Adipocyte (in vitro differentiated cells): ENCODE measurements at regions not wholly inside any gene's neighbourhood (a gene's known extent, or its start where the extent isn't known, plus 50 kb on each side); places are given as distances from the start of the nearest gene placed in this dataset.

ENCODE experiments used
- DNase-seq: peaks from one replicate; pipeline ENCODE4 v3.0.0-alpha.2; 2015; ENCODE audit warnings: low read depth
- H3K27me3 ChIP-seq: replicated peaks from 2 replicates; pipeline ENCODE4 v1.7.0; 2013; ENCODE audit warnings: mild to moderate bottlenecking, low read length, moderate library complexity; ENCODE audit not compliant: control insufficient read depth, insufficient read depth
- H3K36me3 ChIP-seq: 2 replicates; pipeline ENCODE4 v1.7.0; 2013; ENCODE audit warnings: low read length, mild to moderate bottlenecking, moderate library complexity; ENCODE audit not compliant: control insufficient read depth, insufficient read depth, severe bottlenecking
- H3K4me1 ChIP-seq: 2 replicates; pipeline ENCODE4 v1.7.0; 2013; ENCODE audit warnings: mild to moderate bottlenecking, low read length, moderate library complexity; ENCODE audit not compliant: control insufficient read depth, insufficient read depth
- H3K4me3 ChIP-seq: 2 replicates; pipeline ENCODE4 v1.7.0; 2013; ENCODE audit warnings: mild to moderate bottlenecking, low read length, moderate library complexity
- H3K9ac ChIP-seq: 2 replicates; pipeline ENCODE4 v1.7.0; 2013; ENCODE audit warnings: mild to moderate bottlenecking, low read length, moderate library complexity
- H3K9me3 ChIP-seq: 2 replicates; pipeline ENCODE4 v1.7.0; 2013; ENCODE audit warnings: mild to moderate bottlenecking, low read length, moderate library complexity; ENCODE audit not compliant: control insufficient read depth

DNA sequence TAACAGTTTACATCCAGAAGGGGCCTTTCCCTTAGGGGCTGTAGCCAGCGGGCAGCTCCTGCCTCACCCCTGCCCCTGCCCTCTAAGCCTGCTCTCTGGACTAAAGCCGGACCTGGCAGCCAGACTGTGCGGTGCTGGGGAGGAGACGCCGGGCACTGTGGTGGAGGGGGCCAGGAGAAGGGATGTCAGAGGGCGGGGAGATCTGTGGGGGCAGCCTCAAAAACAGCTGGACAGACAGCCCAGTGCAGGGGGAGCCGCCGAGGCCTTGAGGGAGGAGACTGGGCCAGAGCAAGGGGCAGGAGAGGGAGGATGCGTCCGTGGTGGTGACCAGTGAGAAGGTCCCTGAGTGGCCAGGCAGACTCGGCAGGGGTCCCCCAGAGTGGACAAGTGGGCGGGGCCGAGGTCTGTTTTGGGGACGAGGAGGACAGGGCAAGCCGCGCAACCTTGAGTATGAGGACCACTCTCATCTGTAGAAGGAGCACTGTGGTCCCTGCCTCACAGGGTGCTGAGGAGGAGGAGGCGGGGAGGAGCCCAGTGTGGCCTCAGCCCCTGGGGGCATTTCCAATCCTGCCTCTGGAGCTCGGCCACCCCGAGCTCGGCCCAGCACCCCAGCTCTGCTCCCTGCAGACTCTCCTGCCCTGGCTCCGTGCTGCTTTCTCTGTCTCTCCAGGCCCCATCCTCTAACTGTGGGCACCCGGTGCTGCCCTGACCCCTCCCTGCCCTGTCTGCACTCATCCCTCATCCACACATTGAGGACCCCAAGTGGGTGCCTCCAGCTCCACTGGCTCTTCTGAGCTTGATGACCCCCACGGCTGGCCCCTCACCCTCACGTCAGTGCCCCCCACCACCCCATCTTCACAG, 59.2 kb upstream of the NKX1-1 start:
- DNase-seq = no peak
- H3K9ac ChIP-seq = no peak overlapping the region

DNA sequence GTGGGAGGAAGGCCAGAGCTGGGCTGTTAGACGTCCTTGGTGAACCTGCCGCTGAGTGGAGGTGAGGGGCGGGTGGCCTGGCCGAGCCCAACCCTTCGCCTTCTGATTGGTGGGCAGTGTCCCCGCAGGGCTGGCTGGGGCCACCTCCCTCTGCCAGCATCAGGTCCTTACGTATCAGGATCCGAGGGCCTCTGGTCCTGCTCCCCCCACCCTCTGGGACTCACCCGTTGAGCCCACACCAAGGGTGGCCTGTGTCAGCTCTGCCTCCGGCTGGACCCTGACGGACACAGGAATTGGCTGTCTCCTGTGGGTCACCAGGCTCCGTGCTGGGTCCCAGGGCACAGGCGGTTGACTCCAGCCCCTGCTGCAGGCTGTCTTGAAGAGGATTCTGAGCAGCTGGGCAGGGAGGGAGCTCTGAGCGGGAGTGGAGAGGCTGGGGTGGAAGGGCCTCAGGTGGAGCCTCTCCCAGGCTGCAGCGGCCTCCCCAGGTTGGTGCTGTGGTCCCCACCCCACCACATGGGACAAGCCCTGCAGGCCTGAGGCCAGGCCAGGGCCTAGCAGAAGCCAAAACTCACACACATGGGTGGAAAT, 58.4 kb upstream of the NKX1-1 start:
- Histone ChIP-seq H3K4me3 (no peak overlapping the region), H3K9ac (no peak overlapping the region), H3K4me1 (no peaks in the 10 kb centered on the region), H3K36me3 (no peaks in the 10 kb centered on the region), H3K27me3 (peaks cover 53% of the 10 kb centered on the region), H3K9me3 (peaks cover 9% of the 10 kb centered on the region)
- no peak for DNase-seq

More for the DNA sequence above, 59.2 kb upstream of the NKX1-1 start:
- Histone ChIP-seq H3K27me3 (peaks cover 48% of the 10 kb centered on the region), H3K9me3 (peaks cover 9% of the 10 kb centered on the region), H3K4me3 (no peak overlapping the region), H3K36me3 (no peaks in the 10 kb centered on the region), H3K4me1 (no peaks in the 10 kb centered on the region)

DNA sequence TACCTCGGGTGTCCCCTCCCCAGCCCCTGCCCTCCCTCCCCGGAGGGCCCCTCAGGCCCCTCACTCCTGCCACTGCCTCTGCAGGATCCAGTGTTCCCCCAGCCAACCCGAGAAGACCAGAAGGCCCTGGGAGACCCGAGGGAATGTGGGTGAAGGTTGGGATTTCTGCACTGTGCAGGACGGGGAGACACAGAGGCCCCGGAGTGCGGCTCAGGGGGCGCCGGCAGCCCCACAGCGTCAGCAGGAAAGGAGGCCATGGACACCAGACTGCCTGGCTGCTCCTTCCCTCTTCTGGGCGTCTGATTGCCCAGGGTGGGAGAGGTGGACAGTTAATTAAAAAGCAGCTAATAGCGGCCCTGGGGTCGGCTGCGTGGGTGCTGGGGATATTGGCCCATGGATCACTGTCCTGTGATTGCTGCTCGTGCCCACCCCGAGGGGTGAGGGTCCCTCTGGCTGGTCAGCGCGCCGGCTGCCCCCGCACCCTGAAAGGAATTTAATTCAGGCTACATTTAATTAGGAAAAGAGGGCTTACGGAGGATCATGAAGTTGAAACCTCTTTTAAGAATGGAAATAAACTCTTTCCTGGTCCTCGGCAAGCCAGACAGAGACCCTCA, 57.8 kb upstream of the NKX1-1 start:
- no peak overlapping the region for H3K9ac ChIP-seq
- H3K4me3 ChIP-seq = no peak overlapping the region
- H3K9me3 ChIP-seq = peaks cover 9% of the 10 kb centered on the region
- no peak for DNase-seq
- H3K36me3 ChIP-seq = no peaks in the 10 kb centered on the region
- H3K27me3 ChIP-seq = peaks cover 59% of the 10 kb centered on the region
- no peaks in the 10 kb centered on the region for H3K4me1 ChIP-seq

DNA sequence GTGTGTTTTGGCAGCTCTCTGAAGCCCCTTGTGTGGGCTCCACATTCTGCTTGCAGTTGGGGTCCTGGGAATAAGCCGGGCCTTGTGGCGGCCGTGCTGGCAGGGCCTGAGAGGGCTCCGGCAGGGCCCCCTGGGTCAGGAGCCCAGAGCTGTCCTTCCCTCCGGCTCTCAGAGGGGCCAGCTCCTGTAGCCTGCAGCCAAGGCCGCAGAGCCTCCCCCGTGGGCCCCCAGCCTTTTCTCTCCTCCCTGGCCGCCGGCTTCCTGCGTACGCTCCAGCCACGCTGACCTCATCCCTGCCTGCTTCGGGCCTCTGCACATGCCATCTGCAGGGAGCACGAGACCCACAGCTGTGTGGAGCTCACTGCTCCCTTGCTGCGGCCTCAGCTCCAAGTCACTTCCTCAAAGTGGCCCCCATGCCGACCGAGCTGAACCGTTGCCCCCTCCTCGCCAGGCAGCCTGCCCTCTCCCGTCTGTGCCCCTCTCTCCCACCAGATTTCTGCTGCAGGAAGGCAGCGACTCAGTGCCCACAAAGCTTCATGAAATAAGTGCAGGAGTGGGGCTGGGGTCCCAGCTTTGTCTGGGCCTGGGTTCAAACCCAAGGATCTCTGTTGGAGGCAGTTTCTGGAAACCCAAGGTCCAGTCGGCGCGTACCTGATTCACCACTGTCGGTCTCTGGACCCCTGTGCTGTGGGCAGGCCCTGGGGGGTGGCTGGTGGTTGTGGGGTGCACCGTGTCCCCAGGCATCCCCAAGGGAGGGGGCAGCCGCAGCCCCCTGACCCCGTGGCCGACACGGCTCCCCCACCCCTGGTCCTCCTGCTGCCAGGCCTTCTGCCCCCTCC, 57.1 kb upstream of the NKX1-1 start:
- H3K4me1 ChIP-seq = no peaks in the 10 kb centered on the region
- H3K9me3 ChIP-seq = peaks cover 5% of the 10 kb centered on the region
- H3K4me3 ChIP-seq = no peak overlapping the region
- peaks cover 66% of the 10 kb centered on the region for H3K27me3 ChIP-seq
- DNase-seq = peak; percentile 77
- H3K36me3 ChIP-seq = no peaks in the 10 kb centered on the region
- H3K9ac ChIP-seq = no peak overlapping the region

DNA sequence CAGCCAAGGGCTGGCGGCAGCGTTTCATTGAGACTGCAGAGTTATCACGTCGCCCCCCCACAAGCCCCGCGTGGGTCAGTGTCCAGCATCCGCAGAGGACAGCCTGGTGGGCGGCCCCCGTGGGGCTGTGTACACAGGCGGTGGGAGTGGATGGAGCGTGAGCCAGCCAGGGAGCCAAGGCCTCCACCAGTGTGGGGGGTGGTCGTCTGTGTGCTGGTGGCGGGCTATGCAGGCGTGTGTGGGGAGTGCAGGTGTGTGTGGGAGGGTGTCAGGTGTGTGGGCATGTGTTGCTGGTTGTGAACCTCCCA, 56.5 kb upstream of the NKX1-1 start:
- Histone ChIP-seq H3K9ac (no peak overlapping the region), H3K4me1 (no peaks in the 10 kb centered on the region), H3K36me3 (no peaks in the 10 kb centered on the region), H3K4me3 (no peak overlapping the region), H3K27me3 (peaks cover 70% of the 10 kb centered on the region), H3K9me3 (peaks cover 7% of the 10 kb centered on the region)
- DNase-seq = no peak

DNA sequence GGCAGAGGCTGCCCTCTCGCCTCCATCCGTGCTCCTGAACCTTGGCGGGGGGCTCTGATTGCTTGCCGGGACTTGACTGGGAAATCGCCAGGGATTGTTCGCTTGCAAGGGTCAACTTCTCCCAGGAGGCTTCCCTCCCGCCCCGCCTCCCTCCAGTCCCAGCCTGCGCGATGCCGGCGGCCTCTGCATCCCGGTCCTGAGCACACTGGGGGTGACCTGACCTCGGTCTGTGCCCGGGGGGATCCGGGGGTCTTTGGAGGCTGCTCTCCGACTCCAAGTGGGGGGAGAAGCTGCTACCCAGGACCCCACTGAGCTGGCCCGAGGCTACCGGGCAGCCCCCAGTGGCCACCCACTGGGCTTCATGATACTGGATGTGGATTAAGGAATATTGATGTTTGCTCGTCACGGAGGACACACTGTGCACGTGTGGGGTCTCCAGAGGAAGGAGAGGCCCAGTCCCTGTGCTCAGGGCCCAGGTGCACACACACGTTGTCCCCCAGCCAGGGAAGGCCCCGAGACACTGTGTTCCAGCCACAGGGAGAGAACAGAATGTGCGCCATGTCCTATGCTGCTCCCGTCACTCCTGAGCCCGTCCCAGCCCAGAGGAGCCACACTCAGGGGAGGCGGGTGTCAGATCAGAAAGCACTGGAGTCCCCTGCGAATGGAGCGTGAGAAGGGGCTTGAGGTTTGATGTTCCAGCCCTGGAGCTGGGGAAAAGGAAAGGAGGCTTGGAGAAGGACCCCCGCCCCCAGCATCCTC, 55.9 kb upstream of the NKX1-1 start:
- H3K36me3 ChIP-seq = no peaks in the 10 kb centered on the region
- peaks cover 76% of the 10 kb centered on the region for H3K27me3 ChIP-seq
- no peak overlapping the region for H3K4me3 ChIP-seq
- no peaks in the 10 kb centered on the region for H3K4me1 ChIP-seq
- H3K9ac ChIP-seq = no peak overlapping the region
- DNase-seq = no peak
- peaks cover 7% of the 10 kb centered on the region for H3K9me3 ChIP-seq

DNA sequence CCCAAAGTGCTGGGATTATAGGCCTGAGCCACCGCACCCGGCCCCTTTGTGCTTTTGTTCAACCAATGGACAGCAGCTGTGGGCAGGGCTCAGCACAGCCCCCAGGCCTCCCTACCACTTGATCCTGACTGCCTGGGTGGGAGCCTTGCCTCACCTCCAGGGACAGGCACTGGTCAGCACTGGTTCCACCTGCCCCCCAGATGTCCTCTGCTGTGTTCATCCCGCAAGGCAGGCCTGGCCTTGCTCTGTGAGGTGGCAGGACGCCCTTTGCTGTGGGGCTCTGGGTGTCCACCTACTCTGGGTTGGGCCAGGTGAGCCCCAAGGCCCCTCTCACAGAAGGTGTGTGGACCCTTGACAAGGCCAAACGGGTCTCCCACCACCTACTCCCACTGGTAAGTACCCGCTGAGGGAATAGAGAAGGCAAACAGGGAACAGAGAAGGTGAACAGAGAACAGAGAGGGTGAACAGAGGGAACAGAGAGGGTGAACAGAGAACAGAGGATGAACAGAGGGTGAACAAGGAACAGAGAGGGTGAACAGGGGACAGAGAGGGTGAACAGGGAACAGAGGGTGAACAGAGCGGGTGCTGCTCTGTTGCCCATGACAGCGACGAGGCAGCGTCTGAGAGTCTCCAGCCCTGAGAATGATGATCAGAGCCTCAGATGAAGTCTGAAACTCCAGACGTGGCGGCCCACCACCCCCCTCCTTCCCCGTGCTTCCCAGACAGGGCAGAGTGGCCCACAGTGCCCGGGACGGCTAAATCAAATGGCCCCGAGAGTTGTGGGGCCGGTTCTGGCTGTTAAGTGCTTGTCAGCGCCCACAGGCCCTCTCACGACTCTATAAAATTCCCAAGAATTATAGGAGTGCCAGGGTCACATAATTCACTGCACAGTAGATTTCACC, 55.0 kb upstream of the NKX1-1 start:
- no peaks in the 10 kb centered on the region for H3K4me1 ChIP-seq
- no peaks in the 10 kb centered on the region for H3K36me3 ChIP-seq
- no peak for DNase-seq
- H3K27me3 ChIP-seq = peaks cover 78% of the 10 kb centered on the region
- no peak overlapping the region for H3K4me3 ChIP-seq
- H3K9ac ChIP-seq = no peak overlapping the region
- peaks cover 7% of the 10 kb centered on the region for H3K9me3 ChIP-seq

DNA sequence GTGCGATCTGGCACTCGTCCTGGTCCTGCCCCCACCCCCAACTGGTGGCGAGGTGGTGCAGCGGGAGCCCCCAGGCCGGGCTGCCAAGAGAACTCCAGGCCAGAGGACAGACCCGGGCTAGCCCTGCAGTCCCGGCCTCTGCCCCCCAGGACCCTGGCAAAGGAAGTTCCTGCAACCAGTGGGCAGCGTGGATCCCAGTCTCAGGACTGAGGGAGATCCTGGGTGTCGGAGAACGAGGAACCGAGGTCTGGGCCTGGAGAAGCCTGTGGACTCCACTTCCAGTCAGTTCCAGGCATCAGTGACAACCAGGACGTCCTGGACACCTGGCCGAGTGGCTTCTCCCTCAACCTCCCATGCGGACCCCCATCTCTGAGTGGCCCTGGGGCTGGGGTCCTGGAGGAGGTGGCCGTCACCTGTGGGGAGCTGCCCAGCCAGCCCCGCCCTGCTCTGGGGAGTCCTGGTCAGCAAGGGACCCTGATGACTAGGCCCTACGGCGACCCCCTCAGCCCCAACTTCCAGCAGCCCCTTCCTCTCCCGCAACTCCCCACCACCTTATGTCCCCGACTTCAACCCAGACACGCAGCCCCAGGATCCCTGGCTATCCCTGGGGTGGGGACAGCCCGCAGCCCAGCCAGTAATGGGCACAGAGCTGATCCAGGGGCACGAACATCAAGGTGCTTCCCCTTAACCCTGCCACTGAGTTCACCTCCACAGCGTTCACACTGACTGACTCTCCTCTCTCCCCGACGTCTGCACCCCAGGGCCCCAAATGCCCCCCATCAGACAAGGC, 53.7 kb upstream of the NKX1-1 start:
- Histone ChIP-seq H3K9ac (no peak overlapping the region), H3K4me3 (no peak overlapping the region), H3K9me3 (peaks cover 12% of the 10 kb centered on the region), H3K36me3 (no peaks in the 10 kb centered on the region), H3K27me3 (peaks cover 68% of the 10 kb centered on the region), H3K4me1 (no peaks in the 10 kb centered on the region)
- no peak for DNase-seq

DNA sequence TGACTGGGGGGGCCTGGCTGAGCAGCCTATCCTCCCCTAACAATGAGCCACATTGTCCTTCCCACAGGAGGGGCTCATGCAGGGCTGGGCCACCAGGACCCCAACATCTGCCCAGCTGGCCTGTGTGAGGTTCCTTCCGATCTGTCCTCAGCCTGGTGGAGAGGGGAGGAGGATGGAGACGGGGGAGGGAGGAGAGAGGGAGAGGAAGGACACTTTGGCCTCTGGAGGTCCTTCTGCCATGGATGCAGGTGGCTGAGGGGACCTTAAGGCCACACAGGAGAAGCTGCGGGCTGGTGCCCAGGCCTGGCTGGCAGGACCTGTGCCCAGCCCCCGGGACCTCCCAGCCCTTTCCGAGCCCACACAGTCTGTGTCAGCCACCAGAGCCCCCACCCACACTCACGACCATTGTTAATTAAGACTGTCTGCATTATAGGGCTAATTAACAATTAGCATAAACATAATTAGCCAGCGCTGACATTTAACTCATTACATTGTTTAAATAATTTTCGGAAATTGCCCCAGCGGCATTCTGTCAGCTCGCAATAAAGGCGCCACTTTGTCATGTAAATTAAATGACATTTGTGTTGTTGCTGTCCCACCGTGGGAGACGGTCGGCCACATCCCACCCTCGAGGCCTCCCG, 53.0 kb upstream of the NKX1-1 start:
- Histone ChIP-seq H3K4me3 (no peak overlapping the region), H3K9me3 (peaks cover 12% of the 10 kb centered on the region), H3K36me3 (no peaks in the 10 kb centered on the region), H3K27me3 (peaks cover 61% of the 10 kb centered on the region), H3K4me1 (no peaks in the 10 kb centered on the region), H3K9ac (no peak overlapping the region)
- no peak for DNase-seq
